ENCODE measurements at regions not wholly inside any gene's neighbourhood (a gene's known extent, or its start where the extent isn't known, plus 50 kb on each side); places are given as distances from the start of the nearest gene placed in this dataset.

DNA sequence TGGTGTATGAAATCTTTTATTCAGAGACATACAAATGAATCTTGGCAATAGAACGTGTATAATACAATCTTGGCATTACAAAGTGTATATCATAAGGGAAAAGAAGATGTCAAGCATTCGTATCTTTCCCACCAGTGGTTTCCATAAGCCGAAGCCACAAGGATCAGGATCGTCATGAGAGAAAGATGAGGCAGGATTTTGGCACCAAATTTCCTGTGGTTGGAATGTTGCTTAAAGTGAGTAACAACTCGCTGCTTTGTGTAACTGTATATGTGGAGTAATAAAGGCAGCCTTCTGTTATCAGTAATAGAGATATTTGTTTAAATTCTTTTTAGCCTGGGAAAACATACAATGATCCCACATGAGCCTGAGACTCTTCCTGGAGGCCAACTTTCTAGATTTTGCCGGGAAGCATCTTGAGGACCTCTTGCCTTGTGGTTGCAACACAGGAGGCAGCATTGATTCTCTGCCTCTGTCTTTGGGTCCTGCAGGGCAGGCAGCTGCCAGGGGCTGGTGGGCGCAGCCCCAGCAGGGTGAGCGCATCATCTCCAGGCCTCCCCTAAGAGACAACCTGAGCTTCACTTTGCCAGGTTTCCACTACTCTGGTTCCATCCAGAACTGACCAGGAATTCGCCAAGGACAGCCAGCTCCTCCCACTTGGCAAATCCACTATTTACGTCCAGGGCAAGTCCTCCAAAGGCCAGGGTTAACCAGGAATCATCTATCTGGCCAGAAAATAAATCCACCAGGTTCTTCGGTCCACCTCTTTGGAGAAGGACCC lies 230.9 kb upstream of the SULF2 start:
- Histone ChIP-seq H3K36me3 (no peaks in the 10 kb centered on the region), H3K9me3 (ENCODE audit: low read depth) (no peaks in the 10 kb centered on the region), H3K4me1 (ENCODE audit: low read depth) (no peaks in the 10 kb centered on the region), H3K4me3 (no peak overlapping the region), H3K27me3 (no peaks in the 10 kb centered on the region), H3K27ac (no peak overlapping the region)
- TF ChIP-seq, protein P1, sequence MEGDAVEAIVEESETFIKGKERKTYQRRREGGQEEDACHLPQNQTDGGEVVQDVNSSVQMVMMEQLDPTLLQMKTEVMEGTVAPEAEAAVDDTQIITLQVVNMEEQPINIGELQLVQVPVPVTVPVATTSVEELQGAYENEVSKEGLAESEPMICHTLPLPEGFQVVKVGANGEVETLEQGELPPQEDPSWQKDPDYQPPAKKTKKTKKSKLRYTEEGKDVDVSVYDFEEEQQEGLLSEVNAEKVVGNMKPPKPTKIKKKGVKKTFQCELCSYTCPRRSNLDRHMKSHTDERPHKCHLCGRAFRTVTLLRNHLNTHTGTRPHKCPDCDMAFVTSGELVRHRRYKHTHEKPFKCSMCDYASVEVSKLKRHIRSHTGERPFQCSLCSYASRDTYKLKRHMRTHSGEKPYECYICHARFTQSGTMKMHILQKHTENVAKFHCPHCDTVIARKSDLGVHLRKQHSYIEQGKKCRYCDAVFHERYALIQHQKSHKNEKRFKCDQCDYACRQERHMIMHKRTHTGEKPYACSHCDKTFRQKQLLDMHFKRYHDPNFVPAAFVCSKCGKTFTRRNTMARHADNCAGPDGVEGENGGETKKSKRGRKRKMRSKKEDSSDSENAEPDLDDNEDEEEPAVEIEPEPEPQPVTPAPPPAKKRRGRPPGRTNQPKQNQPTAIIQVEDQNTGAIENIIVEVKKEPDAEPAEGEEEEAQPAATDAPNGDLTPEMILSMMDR (IDR thresholded peaks at IDR 0.05; ENCODE audit: low read depth, low read length) = no peak
- peak in 1 of 2 donors; percentile 98 for DNase-seq (ENCODE audit: low read depth in 1 of 2, low spot score in 1 of 2)

DNA sequence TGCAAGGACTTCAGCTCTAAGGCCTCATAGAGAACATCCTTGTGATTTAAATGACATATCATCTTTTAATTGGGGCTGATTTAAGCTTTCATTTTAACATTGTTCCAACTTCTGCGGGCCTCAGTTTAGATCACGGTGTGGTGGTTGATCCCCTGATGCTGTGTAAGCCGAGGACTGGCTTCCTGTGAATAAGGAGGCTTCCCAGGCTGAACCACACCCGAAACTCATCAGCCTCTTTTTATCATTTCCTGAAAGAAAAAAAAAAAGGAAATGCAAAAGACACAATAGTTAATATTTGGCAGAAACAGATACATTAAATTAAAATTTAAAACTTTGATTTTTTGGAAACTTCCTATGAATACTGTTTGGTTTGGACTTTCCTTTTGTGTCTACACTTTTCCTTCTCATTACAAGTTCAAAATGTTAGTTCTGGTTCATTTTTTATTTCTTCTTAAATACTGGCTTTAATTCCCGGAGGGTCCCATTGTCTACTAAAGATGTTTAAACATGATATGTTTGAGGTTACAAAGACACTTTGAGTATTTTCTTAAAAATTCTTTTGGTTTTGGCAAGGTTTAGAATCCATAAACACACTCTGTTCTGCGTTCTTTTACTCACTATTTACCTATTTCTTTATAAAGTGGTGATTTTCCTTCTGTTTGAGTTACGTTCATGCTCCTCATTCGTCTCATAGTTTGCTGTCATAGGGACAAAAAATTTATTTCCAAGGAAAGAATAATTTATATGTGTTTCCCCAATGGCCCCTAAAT lies 230.0 kb upstream of the SULF2 start:
- H3K36me3 ChIP-seq = no peaks in the 10 kb centered on the region
- DNase-seq (ENCODE audit: low read depth in 1 of 2, low spot score in 1 of 2) = peak in 1 of 2 donors; percentile 45
- no peaks in the 10 kb centered on the region for H3K4me1 ChIP-seq (ENCODE audit: low read depth)
- H3K9me3 ChIP-seq (ENCODE audit: low read depth) = no peaks in the 10 kb centered on the region
- TF ChIP-seq, protein P1 (IDR thresholded peaks at IDR 0.05; ENCODE audit: low read depth, low read length) = no peak
- H3K27ac ChIP-seq = no peak overlapping the region
- no peak overlapping the region for H3K4me3 ChIP-seq
- H3K27me3 ChIP-seq = no peaks in the 10 kb centered on the region

DNA sequence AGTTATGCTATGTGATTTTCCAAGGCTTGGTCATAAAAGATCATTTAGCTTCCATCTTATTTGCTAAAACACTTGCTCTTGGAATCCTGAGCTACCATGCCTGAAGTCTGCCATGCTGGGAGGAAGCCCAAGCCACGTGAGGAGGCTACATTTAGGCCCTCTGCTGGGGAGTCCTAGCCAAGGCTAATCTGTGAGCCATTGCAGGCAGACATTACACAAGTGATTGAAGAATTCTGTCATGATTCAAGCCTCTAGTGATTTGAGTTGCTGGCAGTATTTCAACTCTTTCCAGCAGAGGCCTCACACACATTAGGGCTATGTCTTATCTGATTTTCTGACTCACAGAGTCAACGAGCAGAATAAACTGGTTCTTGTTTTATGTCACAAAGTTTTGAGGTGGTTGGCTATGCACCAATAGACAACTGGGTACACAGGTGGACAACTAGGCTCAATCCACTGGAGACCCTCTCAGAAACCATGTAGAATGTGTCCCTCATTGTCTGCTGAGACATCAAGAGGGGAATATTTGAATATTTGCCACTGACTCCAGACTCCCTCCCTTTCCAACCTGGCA lies 227.2 kb upstream of the SULF2 start:
- Histone ChIP-seq H3K27me3 (no peaks in the 10 kb centered on the region), H3K4me3 (no peak overlapping the region), H3K9me3 (ENCODE audit: low read depth) (no peaks in the 10 kb centered on the region), H3K27ac (no peak overlapping the region), H3K4me1 (ENCODE audit: low read depth) (no peaks in the 10 kb centered on the region), H3K36me3 (no peaks in the 10 kb centered on the region)
- DNase-seq (ENCODE audit: low read depth in 1 of 2, low spot score in 1 of 2) = peak in 1 of 2 donors; percentile 96
- TF ChIP-seq, protein P1 (IDR thresholded peaks at IDR 0.05; ENCODE audit: low read depth, low read length) = peak; percentile 57

DNA sequence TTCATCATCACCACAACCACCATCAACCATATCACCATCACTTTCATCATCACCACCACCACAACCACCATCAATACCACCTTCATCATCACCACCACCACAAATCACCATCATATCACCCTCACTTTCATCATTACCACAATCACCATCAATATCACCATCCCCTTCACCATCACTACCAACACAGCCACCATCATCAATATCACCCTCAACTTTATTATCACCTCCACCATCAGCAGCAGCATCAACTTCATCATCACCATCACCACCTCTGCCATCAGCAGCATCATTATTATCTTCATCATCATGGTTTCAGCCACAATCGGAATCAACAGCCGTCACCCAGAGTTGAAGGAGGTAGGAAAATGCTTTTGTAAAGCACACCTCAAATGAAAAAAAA lies 225.7 kb upstream of the SULF2 start:
- TF ChIP-seq, protein P1 (IDR thresholded peaks at IDR 0.05; ENCODE audit: low read depth, low read length) = no peak
- Histone ChIP-seq H3K27ac (no peak overlapping the region), H3K36me3 (no peaks in the 10 kb centered on the region), H3K4me3 (no peak overlapping the region), H3K9me3 (ENCODE audit: low read depth) (no peaks in the 10 kb centered on the region), H3K4me1 (ENCODE audit: low read depth) (no peaks in the 10 kb centered on the region), H3K27me3 (no peaks in the 10 kb centered on the region)
- no peak for DNase-seq (ENCODE audit: low read depth in 1 of 2, low spot score in 1 of 2)

DNA sequence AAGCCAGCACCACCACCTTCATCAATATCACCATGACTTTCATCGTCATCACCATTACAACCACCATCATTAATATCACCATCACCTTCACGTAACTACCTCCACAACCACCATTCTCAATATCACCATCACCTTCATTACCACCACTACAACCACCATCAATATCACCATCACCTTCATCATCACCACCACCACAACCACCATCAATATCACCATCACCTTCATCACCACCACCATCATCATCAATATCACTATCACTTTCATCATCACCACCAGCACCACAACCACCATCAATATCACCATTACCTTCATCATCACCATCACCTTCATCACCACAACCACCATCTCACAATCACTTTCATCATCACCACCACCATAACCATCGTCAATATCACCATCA lies 225.3 kb upstream of the SULF2 start:
- H3K9me3 ChIP-seq (ENCODE audit: low read depth) = no peaks in the 10 kb centered on the region

More for the DNA sequence above, 225.3 kb upstream of the SULF2 start:
- Histone ChIP-seq H3K4me3 (no peak overlapping the region), H3K36me3 (no peaks in the 10 kb centered on the region), H3K27ac (no peak overlapping the region), H3K4me1 (ENCODE audit: low read depth) (no peaks in the 10 kb centered on the region), H3K27me3 (no peaks in the 10 kb centered on the region)
- DNase-seq (ENCODE audit: low read depth in 1 of 2, low spot score in 1 of 2) = no peak
- TF ChIP-seq, protein P1 (IDR thresholded peaks at IDR 0.05; ENCODE audit: low read depth, low read length) = no peak
